ENCODE measurements at regions not wholly inside any gene's neighbourhood (a gene's known extent, or its start where the extent isn't known, plus 50 kb on each side); places are given as distances from the start of the nearest gene placed in this dataset.

GRCh38 chr10:3890602-3891352 is 105.8 kb upstream of the KLF6 start:
- TF ChIP-seq CTCF (IDR thresholded peaks at IDR 0.05; ENCODE audit: extremely low read depth, missing control alignments): no peak
- DNase-seq (ENCODE audit: low spot score): no peak

- TF ChIP-seq CTCF (IDR thresholded peaks at IDR 0.05; ENCODE audit: extremely low read depth, missing control alignments): no peak
- DNase-seq (ENCODE audit: low spot score): no peak
These were observed 105.0 kb upstream of the KLF6 start for GRCh38 chr10:3889961-3890522.

- TF ChIP-seq CTCF (IDR thresholded peaks at IDR 0.05; ENCODE audit: extremely low read depth, missing control alignments): no peak
- peak; percentile 46 for DNase-seq (ENCODE audit: low spot score)
These were observed 103.0 kb upstream of the KLF6 start for GRCh38 chr10:3887885-3888476.

GRCh38 chr10:3887404-3887803 is 102.4 kb upstream of the KLF6 start:
- no peak for DNase-seq (ENCODE audit: low spot score)
- no peak for TF ChIP-seq CTCF (IDR thresholded peaks at IDR 0.05; ENCODE audit: extremely low read depth, missing control alignments)

- no peak for DNase-seq (ENCODE audit: low spot score)
- no peak for TF ChIP-seq CTCF (IDR thresholded peaks at IDR 0.05; ENCODE audit: extremely low read depth, missing control alignments)
These were observed 101.7 kb upstream of the KLF6 start for GRCh38 chr10:3886641-3887251.

GRCh38 chr10:3886191-3886590 is 101.2 kb upstream of the KLF6 start:
- no peak for DNase-seq (ENCODE audit: low spot score)
- no peak for TF ChIP-seq CTCF (IDR thresholded peaks at IDR 0.05; ENCODE audit: extremely low read depth, missing control alignments)

- DNase-seq (ENCODE audit: low spot score): no peak
- TF ChIP-seq CTCF (IDR thresholded peaks at IDR 0.05; ENCODE audit: extremely low read depth, missing control alignments): no peak
These were observed 97.8 kb upstream of the KLF6 start for GRCh38 chr10:3882855-3883254.

Measured in GM20000 (cell line).